Medulla oblongata (tissue), 1 donor: ENCODE measurements at regions not wholly inside any gene's neighbourhood (a gene's known extent, or its start where the extent isn't known, plus 50 kb on each side); places are given as distances from the start of the nearest gene placed in this dataset.
"Not testable (repeated sequence)": the region's sequence is repeated elsewhere in the genome, so short reads cannot be mapped to it uniquely, and the experiment has no call there.

ENCODE experiments used
- DNase-seq: peaks from one replicate; pipeline ENCODE4 v3.0.0-alpha.2; 2015; ENCODE audit errors: extremely low spot score

GRCh38 chr6:126967296-126968005, 151.0 kb upstream of the RSPO3 start:
- no peak for DNase-seq

GRCh38 chr6:126976253-126976797, 142.1 kb upstream of the RSPO3 start:
- no peak for DNase-seq

- DNase-seq = no peak
These were observed 134.7 kb upstream of the RSPO3 start for GRCh38 chr6:126983779-126984178.

GRCh38 chr6:126988125-126988524, 130.3 kb upstream of the RSPO3 start:
- DNase-seq = not testable (repeated sequence)

DNA sequence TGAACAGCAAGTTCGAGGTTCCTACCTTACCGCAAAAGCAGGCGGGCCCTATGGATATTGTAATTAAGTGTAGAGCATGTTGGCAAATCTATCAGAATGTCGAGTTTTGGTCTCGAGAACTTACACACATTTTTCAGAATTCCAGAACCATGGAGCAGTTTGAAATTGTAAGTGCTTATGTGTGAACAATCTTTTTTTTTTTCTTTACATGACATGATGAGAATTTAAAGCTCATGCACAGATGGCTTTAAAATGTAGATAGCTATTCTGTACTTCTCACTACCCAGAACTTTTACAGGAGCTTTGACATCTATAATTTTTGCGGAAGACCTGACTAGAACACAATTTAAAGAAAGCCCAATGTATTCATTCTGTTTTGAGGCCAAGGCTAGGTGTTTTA, 117.8 kb upstream of the RSPO3 start:
- no peak for DNase-seq

- no peak for DNase-seq
These were observed 104.6 kb upstream of the RSPO3 start for GRCh38 chr6:127013865-127014264.

DNA sequence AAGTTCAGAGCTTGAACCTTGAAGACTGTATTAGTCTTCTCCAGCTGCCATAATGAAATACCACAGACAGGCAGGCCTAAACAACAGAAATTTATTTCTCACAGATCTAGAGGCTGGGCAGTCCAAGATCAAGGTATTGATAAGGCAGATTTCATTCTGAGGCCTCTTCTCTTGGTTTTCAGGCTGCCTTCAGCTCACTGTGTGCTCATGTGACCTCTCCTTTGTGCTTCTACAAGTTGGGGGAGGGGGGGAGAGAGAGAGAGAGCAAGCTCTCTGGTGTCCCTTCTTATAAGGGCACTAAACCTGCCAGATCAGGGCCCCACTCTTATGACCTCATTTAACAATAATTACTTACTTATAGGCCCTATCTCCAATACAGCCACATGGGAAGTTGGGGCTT, 102.6 kb upstream of the RSPO3 start:
- DNase-seq = no peak

GRCh38 chr6:127019828-127020227, 98.6 kb upstream of the RSPO3 start:
- no peak for DNase-seq

GRCh38 chr6:127022302-127022701, 96.2 kb upstream of the RSPO3 start:
- peak; percentile 40 for DNase-seq

DNA sequence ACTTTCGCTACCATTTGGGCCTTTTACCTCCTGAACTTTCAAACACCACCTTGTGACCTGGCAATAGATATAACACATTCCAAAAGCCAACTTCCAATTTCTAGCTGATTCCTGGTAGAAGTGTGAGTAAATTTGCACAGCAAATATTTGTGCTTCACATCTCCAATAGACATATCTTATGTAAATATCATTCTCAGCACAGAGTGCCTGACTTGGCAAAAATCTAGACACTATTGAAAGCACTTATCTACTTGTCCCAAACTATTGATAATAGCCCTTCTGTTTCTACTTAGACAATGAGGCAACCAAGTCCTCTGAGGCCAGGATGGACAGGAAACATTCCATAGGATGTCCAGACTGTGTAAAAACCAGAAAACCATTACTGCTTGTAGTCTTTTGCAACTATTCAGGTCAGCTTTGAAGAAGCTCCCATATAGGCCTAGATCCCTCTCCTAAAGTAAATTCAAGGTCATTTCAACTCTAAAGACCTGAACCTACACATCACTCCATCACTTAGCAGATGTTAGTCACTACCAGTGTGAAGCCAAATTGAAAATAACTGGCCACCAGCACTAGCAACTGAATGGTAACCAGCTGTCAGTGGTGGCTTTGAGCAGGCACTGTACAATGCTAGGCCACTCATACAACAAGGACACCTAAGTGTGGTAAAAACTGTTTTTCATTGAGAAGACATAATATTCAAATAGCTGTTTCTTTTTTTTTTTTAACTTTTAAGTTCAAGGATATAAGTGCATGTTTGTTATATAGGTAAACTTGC, 95.3 kb upstream of the RSPO3 start:
- no peak for DNase-seq

DNA sequence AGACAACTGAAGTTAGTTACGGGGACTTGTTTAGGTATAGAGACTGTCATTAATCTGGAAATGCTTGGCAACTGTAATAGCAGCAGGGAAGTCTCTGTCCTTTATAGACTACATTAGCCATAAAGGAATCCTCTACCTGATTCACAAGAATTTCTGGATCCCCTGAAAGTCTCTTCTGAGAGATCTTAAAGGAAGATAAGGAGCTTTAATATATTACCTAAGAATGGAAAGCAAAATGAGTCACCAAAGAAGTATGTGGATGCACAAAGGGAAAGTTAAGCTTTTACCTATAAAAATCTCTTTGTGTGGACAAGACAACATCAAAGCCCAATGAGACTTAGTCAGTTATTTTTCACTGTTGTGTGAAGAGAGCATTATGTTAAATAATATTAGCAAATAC, 92.2 kb upstream of the RSPO3 start:
- no peak for DNase-seq

- DNase-seq = no peak
These were observed 88.4 kb upstream of the RSPO3 start for GRCh38 chr6:127030111-127030510.

GRCh38 chr6:127030836-127031235, 87.6 kb upstream of the RSPO3 start:
- DNase-seq = no peak

GRCh38 chr6:127031511-127031910, 87.0 kb upstream of the RSPO3 start:
- no peak for DNase-seq

- no peak for DNase-seq
These were observed 85.5 kb upstream of the RSPO3 start for GRCh38 chr6:127032971-127033370.

DNA sequence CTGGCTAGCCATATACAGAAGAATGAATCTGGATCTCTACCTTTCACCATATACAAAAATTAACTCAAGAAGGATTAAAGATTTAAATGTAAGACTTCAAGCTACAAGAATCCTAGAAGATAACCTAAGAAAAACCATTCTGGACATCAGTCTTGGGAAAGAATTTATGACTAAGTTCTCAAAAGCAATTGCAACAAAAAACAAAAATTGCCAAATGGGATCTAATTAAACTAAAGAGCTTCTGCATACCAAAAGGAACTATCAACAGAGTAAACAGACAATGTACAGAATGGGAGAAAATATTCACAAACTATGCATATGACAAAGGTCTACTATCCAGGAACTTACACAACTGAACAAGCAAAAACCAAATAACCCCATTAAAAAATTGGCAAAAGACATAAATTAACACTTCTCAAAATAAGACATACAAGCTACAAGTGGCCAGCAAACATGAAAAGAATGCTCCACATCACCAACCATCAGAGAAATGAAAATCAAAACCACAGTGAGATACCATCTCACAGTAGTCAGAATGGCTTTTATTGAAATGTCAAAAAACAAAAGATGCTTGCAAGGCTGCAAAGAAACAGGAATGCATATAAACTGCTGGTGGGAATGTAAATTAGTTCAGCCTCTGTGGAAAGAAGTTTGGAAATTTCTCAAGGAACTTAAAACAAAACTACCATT, 66.8 kb upstream of the RSPO3 start:
- DNase-seq = no peak

GRCh38 chr6:127053032-127053874, 65.2 kb upstream of the RSPO3 start:
- DNase-seq = no peak

DNA sequence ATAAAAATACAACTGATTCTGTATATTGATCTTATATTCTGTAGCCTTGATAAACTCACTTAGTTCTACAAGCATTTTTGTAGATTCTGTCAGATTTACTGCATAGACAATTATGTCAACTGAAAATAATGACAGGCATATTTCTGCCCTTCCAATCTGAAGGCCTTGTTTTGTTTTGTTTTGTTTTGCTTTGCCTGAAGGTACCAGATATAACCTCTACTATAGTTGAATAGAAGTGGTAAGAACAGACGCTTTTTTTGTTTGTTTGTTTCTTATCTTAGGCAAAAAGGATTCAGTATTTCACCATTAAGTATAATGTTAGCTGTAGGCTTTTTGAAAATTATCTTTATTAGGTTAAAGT, 64.6 kb upstream of the RSPO3 start:
- no peak for DNase-seq

- DNase-seq = no peak
These were observed 60.4 kb upstream of the RSPO3 start for GRCh38 chr6:127058027-127058426.

- no peak for DNase-seq
These were observed 59.5 kb upstream of the RSPO3 start for GRCh38 chr6:127058936-127059335.
